Spleen (tissue), 11 donors: ENCODE measurements at regions not wholly inside any gene's neighbourhood (a gene's known extent, or its start where the extent isn't known, plus 50 kb on each side); places are given as distances from the start of the nearest gene placed in this dataset.

Experiments
- DNase-seq: peaks from one replicate; pipeline ENCODE4 v3.0.0-alpha.2; 2020
- H3K27ac ChIP-seq, 8 donors: fragments of 200-600 bp; sonication (generic) in 7 of 8; 1 replicate in 4 of 8; 2 replicates in 4 of 8; pipeline versions ENCODE4 v1.5.0 to v1.8.0; 2016 to 2021; ENCODE audit warnings: inconsistent platforms in 4 of 8, mild to moderate bottlenecking in 4 of 8, moderate library complexity in 1 of 8
- H3K27me3 ChIP-seq, 7 donors: fragments of 200-600 bp; sonication (generic) in 6 of 7; replicated peaks in 1 of 7; 1 replicate in 4 of 7; 2 replicates in 3 of 7; pipeline versions ENCODE4 v1.5.0 to v1.8.0; 2016 to 2021; ENCODE audit warnings: inconsistent platforms in 3 of 7, mild to moderate bottlenecking in 1 of 7
- H3K36me3 ChIP-seq, 6 donors: fragments of 200-600 bp; sonication (generic) in 5 of 6; 1 replicate in 4 of 6; 2 replicates in 2 of 6; pipeline versions ENCODE4 v1.5.0 to v1.8.0; 2016 to 2021; ENCODE audit warnings: inconsistent platforms in 2 of 6
- H3K4me1 ChIP-seq, 6 donors: fragments of 200-600 bp; sonication (generic) in 5 of 6; 1 replicate in 3 of 6; 2 replicates in 3 of 6; pipeline versions ENCODE4 v1.5.0 to v1.8.0; 2016 to 2021; ENCODE audit warnings: inconsistent platforms in 3 of 6
- H3K4me3 ChIP-seq, 8 donors: fragments of 200-600 bp; sonication (generic) in 7 of 8; 1 replicate in 4 of 8; 2 replicates in 4 of 8; pipeline versions ENCODE4 v1.5.0 to v1.8.0; 2016 to 2021; ENCODE audit warnings: inconsistent platforms in 4 of 8, mild to moderate bottlenecking in 4 of 8, moderate library complexity in 2 of 8
- H3K9me3 ChIP-seq, 8 donors: fragments of 200-600 bp; sonication (generic) in 7 of 8; 1 replicate in 4 of 8; 2 replicates in 4 of 8; pipeline versions ENCODE4 v1.5.0 to v1.8.0; 2016 to 2021; ENCODE audit warnings: inconsistent platforms in 4 of 8
- CTCF ChIP-seq, 11 experiments: fragments of 200-600 bp in 7 of 11; fragments of 450-650 bp in 4 of 11; sonication (generic) in 4 of 11; IDR thresholded peaks in 8 of 11; conservative IDR thresholded peaks in 3 of 11; 1 replicate in 7 of 11; 2 replicates in 4 of 11; pipeline versions ENCODE4 v1.4.0 to v1.8.0; 2016 to 2021; ENCODE audit warnings: antibody characterized with exemption in 11 of 11, inconsistent platforms in 4 of 11, mild to moderate bottlenecking in 1 of 11
- POLR2A ChIP-seq, 3 donors: fragments of 450-650 bp; IDR thresholded peaks; one replicate each; pipeline ENCODE4 v1.5.1; 2017; ENCODE audit warnings: antibody characterized with exemption in 3 of 3, mild to moderate bottlenecking in 1 of 3
- POLR2AphosphoS5 ChIP-seq, 3 donors: sonication (generic); formaldehyde crosslinking; IDR thresholded peaks; one replicate each; pipeline ENCODE4 v1.5.1; 2017; ENCODE audit warnings: antibody characterized with exemption in 3 of 3
- WGBS, 5 donors: extraction: QIAGEN DNeasy Blood & Tissue Kit in 3 of 5; methylation state at CpG; one replicate each; pipeline versions ENCODE4 v1.1.5 to v1.1.7; 2013 to 2018; 5-methylcytosine and 5-hydroxymethylcytosine counted together
- intact Hi-C: fragments of 100-400 bp; cut with DNase I; formaldehyde crosslinking; loops from one replicate; pipeline ENCODE4 v1.15.0; 2023; ENCODE audit warnings: low total_unique reads
- donor health status: healthy with polysubstance abuse.
- donor health status: DM: no; HTN: no; CAD: no; lungs with moderate emphysema.
- donor health status: DM: no; HTN: no; CAD: no.
- donor health status: Bipolar disorder and iron deficiency.
- donor health status: healthy.
- donor health status: DM: no; HTN: no; CAD: no.
- donor health status: DM: yes; HTN: yes; CAD: no.

GRCh38 chr3:70824078-70824477 is 511.6 kb upstream of the MDFIC2 start:
- no peaks in the 10 kb centered on the region for H3K4me1 ChIP-seq
- H3K27me3 ChIP-seq: no peaks in the 10 kb centered on the region
- 63 to 100% (median 95%) methylated on average over 2 of the region's 2 CpGs for WGBS, 5 donors
- intact Hi-C loops: no loop called here
- H3K36me3 ChIP-seq: no peaks in the 10 kb centered on the region
- TF ChIP-seq POLR2A (IDR thresholded peaks at IDR 0.05) (no peak), CTCF (IDR thresholded peaks at IDR 0.05 in 8 of 11, conservative IDR thresholded peaks at IDR 0.05 in 3 of 11) (no peak), POLR2AphosphoS5 (IDR thresholded peaks at IDR 0.05) (no peak)
- no peak for DNase-seq
- no peaks in the 10 kb centered on the region for H3K9me3 ChIP-seq
- no peak overlapping the region for H3K27ac ChIP-seq
- H3K4me3 ChIP-seq: no peak overlapping the region

- 65 to 84% (median 74%) methylated on average over 3 of the region's 3 CpGs for WGBS, 5 donors
- H3K27me3 ChIP-seq: no peaks in the 10 kb centered on the region
- intact Hi-C loops: no loop called here
Measured at GRCh38 chr3:70823622-70824021, 511.2 kb upstream of the MDFIC2 start.

GRCh38 chr3:70822669-70823068 is 510.2 kb upstream of the MDFIC2 start:
- no peak for DNase-seq
- no peak overlapping the region for H3K4me3 ChIP-seq
- TF ChIP-seq CTCF (IDR thresholded peaks at IDR 0.05 in 8 of 11, conservative IDR thresholded peaks at IDR 0.05 in 3 of 11): no peak
- no peak for TF ChIP-seq POLR2AphosphoS5 (IDR thresholded peaks at IDR 0.05)
- no peak for TF ChIP-seq POLR2A (IDR thresholded peaks at IDR 0.05)
- intact Hi-C loops: no loop called here
- 89 to 95% (median 93%) methylated on average over 7 of the region's 7 CpGs for WGBS, 5 donors
- peaks cover 0 to under 1% (median 0%) of the 10 kb centered on the region in 8 donors for H3K9me3 ChIP-seq
- no peaks in the 10 kb centered on the region for H3K36me3 ChIP-seq
- H3K27ac ChIP-seq: no peak overlapping the region
- no peaks in the 10 kb centered on the region for H3K27me3 ChIP-seq
- H3K4me1 ChIP-seq: no peaks in the 10 kb centered on the region

More at GRCh38 chr3:70823622-70824021, 511.2 kb upstream of the MDFIC2 start:
- TF ChIP-seq CTCF (IDR thresholded peaks at IDR 0.05 in 8 of 11, conservative IDR thresholded peaks at IDR 0.05 in 3 of 11) (no peak), POLR2A (IDR thresholded peaks at IDR 0.05) (no peak), POLR2AphosphoS5 (IDR thresholded peaks at IDR 0.05) (no peak)
- no peak for DNase-seq
- H3K4me1 ChIP-seq: no peaks in the 10 kb centered on the region
- no peaks in the 10 kb centered on the region for H3K36me3 ChIP-seq
- no peak overlapping the region for H3K4me3 ChIP-seq
- H3K9me3 ChIP-seq: no peaks in the 10 kb centered on the region
- no peak overlapping the region for H3K27ac ChIP-seq

GRCh38 chr3:70821602-70822001 is 509.2 kb upstream of the MDFIC2 start:
- 90 to 96% (median 92%) methylated on average over 4 of the region's 4 CpGs for WGBS, 5 donors
- H3K4me1 ChIP-seq: no peaks in the 10 kb centered on the region
- H3K9me3 ChIP-seq: peaks cover 0 to 11% (median 4%) of the 10 kb centered on the region in 8 donors
- H3K36me3 ChIP-seq: no peaks in the 10 kb centered on the region
- intact Hi-C loops: no loop called here
- no peak for DNase-seq
- no peak overlapping the region for H3K27ac ChIP-seq
- no peaks in the 10 kb centered on the region for H3K27me3 ChIP-seq
- TF ChIP-seq POLR2AphosphoS5 (IDR thresholded peaks at IDR 0.05) (no peak), CTCF (IDR thresholded peaks at IDR 0.05 in 8 of 11, conservative IDR thresholded peaks at IDR 0.05 in 3 of 11) (no peak), POLR2A (IDR thresholded peaks at IDR 0.05) (no peak)
- no peak overlapping the region for H3K4me3 ChIP-seq
